Vagina (tissue), 2 donors: ENCODE measurements at regions not wholly inside any gene's neighbourhood (a gene's known extent, or its start where the extent isn't known, plus 50 kb on each side); places are given as distances from the start of the nearest gene placed in this dataset.

Experiments
- POLR2A ChIP-seq, 2 donors: fragments of 450-650 bp; IDR thresholded peaks; one replicate each; pipeline ENCODE4 v1.6.1; 2017; ENCODE audit warnings: antibody characterized with exemption in 2 of 2, mild to moderate bottlenecking in 2 of 2, moderate library complexity in 2 of 2
- POLR2AphosphoS5 ChIP-seq, 2 donors: sonication (generic); formaldehyde crosslinking; IDR thresholded peaks; one replicate each; pipeline ENCODE4 v1.9.0; 2017; ENCODE audit warnings: antibody characterized with exemption in 2 of 2, mild to moderate bottlenecking in 2 of 2, low read depth in 1 of 2; ENCODE audit not compliant: insufficient read depth in 1 of 2
- TF ChIP-seq, protein P1 (sequence below), 3 experiments: fragments of 450-650 bp in 2 of 3; fragments of 200-600 bp in 1 of 3; sonication (generic) in 1 of 3; IDR thresholded peaks; one replicate each; pipeline ENCODE4 v1.5.1; 2017 to 2019; ENCODE audit warnings: antibody characterized with exemption in 3 of 3, mild to moderate bottlenecking in 2 of 3, moderate library complexity in 2 of 3

DNA sequence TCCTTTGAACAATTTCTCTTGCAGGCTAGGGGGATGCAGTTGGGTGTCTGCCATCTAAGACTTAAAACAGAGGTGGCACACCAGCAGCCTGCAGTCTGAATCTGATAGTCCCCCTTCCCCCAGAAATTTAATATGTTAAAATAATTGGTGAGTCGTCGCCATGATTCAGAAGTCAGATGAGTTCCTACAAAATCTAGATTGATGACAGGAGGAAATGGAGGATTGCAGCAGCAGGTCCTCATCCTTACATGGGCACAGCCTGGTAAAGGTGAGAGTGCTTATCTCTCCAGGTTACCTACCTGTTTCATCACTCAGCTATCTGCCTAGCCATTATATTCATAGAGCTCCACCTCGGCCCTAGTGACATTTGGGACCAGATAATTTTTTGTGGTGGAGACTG, 112.3 kb downstream of the PCSK1 start:
- TF ChIP-seq, protein P1, sequence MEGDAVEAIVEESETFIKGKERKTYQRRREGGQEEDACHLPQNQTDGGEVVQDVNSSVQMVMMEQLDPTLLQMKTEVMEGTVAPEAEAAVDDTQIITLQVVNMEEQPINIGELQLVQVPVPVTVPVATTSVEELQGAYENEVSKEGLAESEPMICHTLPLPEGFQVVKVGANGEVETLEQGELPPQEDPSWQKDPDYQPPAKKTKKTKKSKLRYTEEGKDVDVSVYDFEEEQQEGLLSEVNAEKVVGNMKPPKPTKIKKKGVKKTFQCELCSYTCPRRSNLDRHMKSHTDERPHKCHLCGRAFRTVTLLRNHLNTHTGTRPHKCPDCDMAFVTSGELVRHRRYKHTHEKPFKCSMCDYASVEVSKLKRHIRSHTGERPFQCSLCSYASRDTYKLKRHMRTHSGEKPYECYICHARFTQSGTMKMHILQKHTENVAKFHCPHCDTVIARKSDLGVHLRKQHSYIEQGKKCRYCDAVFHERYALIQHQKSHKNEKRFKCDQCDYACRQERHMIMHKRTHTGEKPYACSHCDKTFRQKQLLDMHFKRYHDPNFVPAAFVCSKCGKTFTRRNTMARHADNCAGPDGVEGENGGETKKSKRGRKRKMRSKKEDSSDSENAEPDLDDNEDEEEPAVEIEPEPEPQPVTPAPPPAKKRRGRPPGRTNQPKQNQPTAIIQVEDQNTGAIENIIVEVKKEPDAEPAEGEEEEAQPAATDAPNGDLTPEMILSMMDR (IDR thresholded peaks at IDR 0.05) = no peak
- TF ChIP-seq POLR2A (IDR thresholded peaks at IDR 0.05) = no peak
- no peak for TF ChIP-seq POLR2AphosphoS5 (IDR thresholded peaks at IDR 0.05; ENCODE audit: insufficient read depth in 1 of 2, low read depth in 1 of 2)
